ENCODE measurements at regions not wholly inside any gene's neighbourhood (a gene's known extent, or its start where the extent isn't known, plus 50 kb on each side); places are given as distances from the start of the nearest gene placed in this dataset.

DNA sequence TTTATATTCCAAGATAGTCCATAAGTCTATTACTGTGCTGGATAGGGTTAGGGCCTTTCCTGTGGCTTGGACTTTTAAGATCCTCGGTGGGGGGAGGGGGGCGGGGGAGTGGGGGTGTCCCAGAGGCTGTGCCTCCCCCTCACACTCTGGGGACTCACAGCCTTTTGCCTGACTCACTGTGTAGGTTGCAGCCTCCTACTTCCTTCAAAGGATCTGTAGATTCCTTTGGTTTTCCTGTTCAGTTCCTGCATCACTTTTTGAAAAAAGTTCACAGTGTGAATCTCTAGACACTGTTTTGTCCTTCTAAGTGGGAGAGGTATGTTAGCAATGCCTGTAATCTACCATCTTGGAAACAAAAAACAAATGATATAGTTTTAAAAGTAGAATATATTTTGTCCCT, 999.9 kb downstream of the GLUD2 start:
- TF ChIP-seq ZNF121 (tag by site-specific recombination; IDR thresholded peaks at IDR 0.05) (no peak), ZNF10 (tag by site-specific recombination; IDR thresholded peaks at IDR 0.05) (no peak), ZNF600 (tag by site-specific recombination; IDR thresholded peaks at IDR 0.05) (no peak), ZFP37 (tag by site-specific recombination; IDR thresholded peaks at IDR 0.05) (no peak), BCL11A (tag by site-specific recombination; IDR thresholded peaks at IDR 0.05; ENCODE audit: low read depth) (no peak), ZNF830 (tag by site-specific recombination; IDR thresholded peaks at IDR 0.05; ENCODE audit: low read depth) (no peak), SALL2 (tag by site-specific recombination; IDR thresholded peaks at IDR 0.05; ENCODE audit: borderline replicate concordance) (no peak), ZNF529 (tag by site-specific recombination; IDR thresholded peaks at IDR 0.05; ENCODE audit: insufficient replicate concordance) (no peak), WT1 (tag by site-specific recombination; IDR thresholded peaks at IDR 0.05) (no peak), ZIC2 (tag by site-specific recombination; IDR thresholded peaks at IDR 0.05) (no peak), ZNF341 (tag by site-specific recombination; IDR thresholded peaks at IDR 0.05; ENCODE audit: low read depth) (no peak), ZNF777 (tag by site-specific recombination; IDR thresholded peaks at IDR 0.05; ENCODE audit: borderline replicate concordance) (no peak), ZNF16 (tag by site-specific recombination; IDR thresholded peaks at IDR 0.05; ENCODE audit: low read depth) (no peak), ZBTB7A (tag by site-specific recombination; IDR thresholded peaks at IDR 0.05; ENCODE audit: low read depth) (no peak)
- TF ChIP-seq, protein P1, sequence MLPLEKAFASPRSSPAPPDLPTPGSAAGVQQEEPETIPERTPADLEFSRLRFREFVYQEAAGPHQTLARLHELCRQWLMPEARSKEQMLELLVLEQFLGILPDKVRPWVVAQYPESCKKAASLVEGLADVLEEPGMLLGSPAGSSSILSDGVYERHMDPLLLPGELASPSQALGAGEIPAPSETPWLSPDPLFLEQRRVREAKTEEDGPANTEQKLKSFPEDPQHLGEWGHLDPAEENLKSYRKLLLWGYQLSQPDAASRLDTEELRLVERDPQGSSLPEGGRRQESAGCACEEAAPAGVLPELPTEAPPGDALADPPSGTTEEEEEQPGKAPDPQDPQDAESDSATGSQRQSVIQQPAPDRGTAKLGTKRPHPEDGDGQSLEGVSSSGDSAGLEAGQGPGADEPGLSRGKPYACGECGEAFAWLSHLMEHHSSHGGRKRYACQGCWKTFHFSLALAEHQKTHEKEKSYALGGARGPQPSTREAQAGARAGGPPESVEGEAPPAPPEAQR (tag by site-specific recombination; IDR thresholded peaks at IDR 0.05) = no peak
- TF ChIP-seq, protein P2, sequence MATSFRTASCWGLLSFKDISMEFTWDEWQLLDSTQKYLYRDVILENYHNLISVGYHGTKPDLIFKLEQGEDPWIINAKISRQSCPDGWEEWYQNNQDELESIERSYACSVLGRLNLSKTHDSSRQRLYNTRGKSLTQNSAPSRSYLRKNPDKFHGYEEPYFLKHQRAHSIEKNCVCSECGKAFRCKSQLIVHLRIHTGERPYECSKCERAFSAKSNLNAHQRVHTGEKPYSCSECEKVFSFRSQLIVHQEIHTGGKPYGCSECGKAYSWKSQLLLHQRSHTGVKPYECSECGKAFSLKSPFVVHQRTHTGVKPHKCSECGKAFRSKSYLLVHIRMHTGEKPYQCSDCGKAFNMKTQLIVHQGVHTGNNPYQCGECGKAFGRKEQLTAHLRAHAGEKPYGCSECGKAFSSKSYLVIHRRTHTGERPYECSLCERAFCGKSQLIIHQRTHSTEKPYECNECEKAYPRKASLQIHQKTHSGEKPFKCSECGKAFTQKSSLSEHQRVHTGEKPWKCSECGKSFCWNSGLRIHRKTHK (tag by site-specific recombination; IDR thresholded peaks at IDR 0.05) = no peak
- TF ChIP-seq, protein P3, sequence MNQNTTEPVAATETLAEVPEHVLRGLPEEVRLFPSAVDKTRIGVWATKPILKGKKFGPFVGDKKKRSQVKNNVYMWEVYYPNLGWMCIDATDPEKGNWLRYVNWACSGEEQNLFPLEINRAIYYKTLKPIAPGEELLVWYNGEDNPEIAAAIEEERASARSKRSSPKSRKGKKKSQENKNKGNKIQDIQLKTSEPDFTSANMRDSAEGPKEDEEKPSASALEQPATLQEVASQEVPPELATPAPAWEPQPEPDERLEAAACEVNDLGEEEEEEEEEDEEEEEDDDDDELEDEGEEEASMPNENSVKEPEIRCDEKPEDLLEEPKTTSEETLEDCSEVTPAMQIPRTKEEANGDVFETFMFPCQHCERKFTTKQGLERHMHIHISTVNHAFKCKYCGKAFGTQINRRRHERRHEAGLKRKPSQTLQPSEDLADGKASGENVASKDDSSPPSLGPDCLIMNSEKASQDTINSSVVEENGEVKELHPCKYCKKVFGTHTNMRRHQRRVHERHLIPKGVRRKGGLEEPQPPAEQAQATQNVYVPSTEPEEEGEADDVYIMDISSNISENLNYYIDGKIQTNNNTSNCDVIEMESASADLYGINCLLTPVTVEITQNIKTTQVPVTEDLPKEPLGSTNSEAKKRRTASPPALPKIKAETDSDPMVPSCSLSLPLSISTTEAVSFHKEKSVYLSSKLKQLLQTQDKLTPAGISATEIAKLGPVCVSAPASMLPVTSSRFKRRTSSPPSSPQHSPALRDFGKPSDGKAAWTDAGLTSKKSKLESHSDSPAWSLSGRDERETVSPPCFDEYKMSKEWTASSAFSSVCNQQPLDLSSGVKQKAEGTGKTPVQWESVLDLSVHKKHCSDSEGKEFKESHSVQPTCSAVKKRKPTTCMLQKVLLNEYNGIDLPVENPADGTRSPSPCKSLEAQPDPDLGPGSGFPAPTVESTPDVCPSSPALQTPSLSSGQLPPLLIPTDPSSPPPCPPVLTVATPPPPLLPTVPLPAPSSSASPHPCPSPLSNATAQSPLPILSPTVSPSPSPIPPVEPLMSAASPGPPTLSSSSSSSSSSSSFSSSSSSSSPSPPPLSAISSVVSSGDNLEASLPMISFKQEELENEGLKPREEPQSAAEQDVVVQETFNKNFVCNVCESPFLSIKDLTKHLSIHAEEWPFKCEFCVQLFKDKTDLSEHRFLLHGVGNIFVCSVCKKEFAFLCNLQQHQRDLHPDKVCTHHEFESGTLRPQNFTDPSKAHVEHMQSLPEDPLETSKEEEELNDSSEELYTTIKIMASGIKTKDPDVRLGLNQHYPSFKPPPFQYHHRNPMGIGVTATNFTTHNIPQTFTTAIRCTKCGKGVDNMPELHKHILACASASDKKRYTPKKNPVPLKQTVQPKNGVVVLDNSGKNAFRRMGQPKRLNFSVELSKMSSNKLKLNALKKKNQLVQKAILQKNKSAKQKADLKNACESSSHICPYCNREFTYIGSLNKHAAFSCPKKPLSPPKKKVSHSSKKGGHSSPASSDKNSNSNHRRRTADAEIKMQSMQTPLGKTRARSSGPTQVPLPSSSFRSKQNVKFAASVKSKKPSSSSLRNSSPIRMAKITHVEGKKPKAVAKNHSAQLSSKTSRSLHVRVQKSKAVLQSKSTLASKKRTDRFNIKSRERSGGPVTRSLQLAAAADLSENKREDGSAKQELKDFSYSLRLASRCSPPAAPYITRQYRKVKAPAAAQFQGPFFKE (tag by site-specific recombination; IDR thresholded peaks at IDR 0.05; ENCODE audit: borderline replicate concordance) = no peak
- TF ChIP-seq, protein P4, sequence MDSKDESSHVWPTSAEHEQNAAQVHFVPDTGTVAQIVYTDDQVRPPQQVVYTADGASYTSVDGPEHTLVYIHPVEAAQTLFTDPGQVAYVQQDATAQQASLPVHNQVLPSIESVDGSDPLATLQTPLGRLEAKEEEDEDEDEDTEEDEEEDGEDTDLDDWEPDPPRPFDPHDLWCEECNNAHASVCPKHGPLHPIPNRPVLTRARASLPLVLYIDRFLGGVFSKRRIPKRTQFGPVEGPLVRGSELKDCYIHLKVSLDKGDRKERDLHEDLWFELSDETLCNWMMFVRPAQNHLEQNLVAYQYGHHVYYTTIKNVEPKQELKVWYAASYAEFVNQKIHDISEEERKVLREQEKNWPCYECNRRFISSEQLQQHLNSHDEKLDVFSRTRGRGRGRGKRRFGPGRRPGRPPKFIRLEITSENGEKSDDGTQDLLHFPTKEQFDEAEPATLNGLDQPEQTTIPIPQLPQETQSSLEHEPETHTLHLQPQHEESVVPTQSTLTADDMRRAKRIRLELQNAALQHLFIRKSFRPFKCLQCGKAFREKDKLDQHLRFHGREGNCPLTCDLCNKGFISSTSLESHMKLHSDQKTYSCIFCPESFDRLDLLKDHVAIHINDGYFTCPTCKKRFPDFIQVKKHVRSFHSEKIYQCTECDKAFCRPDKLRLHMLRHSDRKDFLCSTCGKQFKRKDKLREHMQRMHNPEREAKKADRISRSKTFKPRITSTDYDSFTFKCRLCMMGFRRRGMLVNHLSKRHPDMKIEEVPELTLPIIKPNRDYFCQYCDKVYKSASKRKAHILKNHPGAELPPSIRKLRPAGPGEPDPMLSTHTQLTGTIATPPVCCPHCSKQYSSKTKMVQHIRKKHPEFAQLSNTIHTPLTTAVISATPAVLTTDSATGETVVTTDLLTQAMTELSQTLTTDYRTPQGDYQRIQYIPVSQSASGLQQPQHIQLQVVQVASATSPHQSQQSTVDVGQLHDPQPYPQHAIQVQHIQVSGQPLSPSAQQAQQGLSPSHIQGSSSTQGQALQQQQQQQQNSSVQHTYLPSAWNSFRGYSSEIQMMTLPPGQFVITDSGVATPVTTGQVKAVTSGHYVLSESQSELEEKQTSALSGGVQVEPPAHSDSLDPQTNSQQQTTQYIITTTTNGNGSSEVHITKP (tag by site-specific recombination; IDR thresholded peaks at IDR 0.05) = no peak
- TF ChIP-seq, protein P5, sequence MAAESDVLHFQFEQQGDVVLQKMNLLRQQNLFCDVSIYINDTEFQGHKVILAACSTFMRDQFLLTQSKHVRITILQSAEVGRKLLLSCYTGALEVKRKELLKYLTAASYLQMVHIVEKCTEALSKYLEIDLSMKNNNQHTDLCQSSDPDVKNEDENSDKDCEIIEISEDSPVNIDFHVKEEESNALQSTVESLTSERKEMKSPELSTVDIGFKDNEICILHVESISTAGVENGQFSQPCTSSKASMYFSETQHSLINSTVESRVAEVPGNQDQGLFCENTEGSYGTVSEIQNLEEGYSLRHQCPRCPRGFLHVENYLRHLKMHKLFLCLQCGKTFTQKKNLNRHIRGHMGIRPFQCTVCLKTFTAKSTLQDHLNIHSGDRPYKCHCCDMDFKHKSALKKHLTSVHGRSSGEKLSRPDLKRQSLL (tag by site-specific recombination; IDR thresholded peaks at IDR 0.05) = no peak

More for the DNA sequence above, 999.9 kb downstream of the GLUD2 start:
- ChIA-PET CTCF (no interaction called here), POLR2A (no interaction called here)
- H3K4me1 ChIP-seq (ENCODE audit: control insufficient read depth, insufficient read depth, low read length) = no peaks in the 10 kb centered on the region
- H3K27ac ChIP-seq (ENCODE audit: extremely low read depth, low read depth, low read length) = no peak overlapping the region
- no peak overlapping the region for H3K4me3 ChIP-seq (ENCODE audit: low read depth, low read length)
- no peaks in the 10 kb centered on the region for H3K9me3 ChIP-seq (ENCODE audit: control insufficient read depth, insufficient read depth, low read depth, low read length)
- no peaks in the 10 kb centered on the region for H3K36me3 ChIP-seq (ENCODE audit: control insufficient read depth in 2 of 2, insufficient read depth in 1 of 2, low read length in 2 of 2)
